GM12864 (cell line): ENCODE measurements at regions not wholly inside any gene's neighbourhood (a gene's known extent, or its start where the extent isn't known, plus 50 kb on each side); places are given as distances from the start of the nearest gene placed in this dataset.

Experiments used
- DNase-seq: peaks from one replicate; pipeline ENCODE4 v3.0.0-alpha.2; 2011; ENCODE audit warnings: low read depth
- H3K4me3 ChIP-seq: 2 replicates; pipeline ENCODE4 v1.5.1; 2011; ENCODE audit warnings: mild to moderate bottlenecking, low read depth, low read length, control low read depth
- CTCF ChIP-seq: IDR thresholded peaks from 2 replicates; pipeline ENCODE4 v1.5.1; 2011; ENCODE audit warnings: low read depth, mild to moderate bottlenecking, moderate library complexity, low read length, control low read depth, inconsistent platforms; ENCODE audit errors: missing control alignments

- DNase-seq, result no peak
- no peak overlapping the region for H3K4me3 ChIP-seq
- no peak for TF ChIP-seq CTCF
Measured at GRCh38 chr2:19020144-19021099, 338.0 kb downstream of the OSR1 start.

GRCh38 chr2:19009510-19009909, 348.9 kb downstream of the OSR1 start:
- H3K4me3 ChIP-seq, result no peak overlapping the region
- no peak for DNase-seq
- no peak for TF ChIP-seq CTCF

- no peak for DNase-seq
- H3K4me3 ChIP-seq, result no peak overlapping the region
- TF ChIP-seq CTCF, result no peak
Measured at GRCh38 chr2:19003554-19003953, 354.9 kb downstream of the OSR1 start.

- no peak overlapping the region for H3K4me3 ChIP-seq
- TF ChIP-seq CTCF, result no peak
- DNase-seq, result no peak
Measured at GRCh38 chr2:19000776-19001175, 357.6 kb downstream of the OSR1 start.

- H3K4me3 ChIP-seq, result no peak overlapping the region
- TF ChIP-seq CTCF, result no peak
- DNase-seq, result no peak
Measured at GRCh38 chr2:18999198-18999597, 359.2 kb downstream of the OSR1 start.

DNA sequence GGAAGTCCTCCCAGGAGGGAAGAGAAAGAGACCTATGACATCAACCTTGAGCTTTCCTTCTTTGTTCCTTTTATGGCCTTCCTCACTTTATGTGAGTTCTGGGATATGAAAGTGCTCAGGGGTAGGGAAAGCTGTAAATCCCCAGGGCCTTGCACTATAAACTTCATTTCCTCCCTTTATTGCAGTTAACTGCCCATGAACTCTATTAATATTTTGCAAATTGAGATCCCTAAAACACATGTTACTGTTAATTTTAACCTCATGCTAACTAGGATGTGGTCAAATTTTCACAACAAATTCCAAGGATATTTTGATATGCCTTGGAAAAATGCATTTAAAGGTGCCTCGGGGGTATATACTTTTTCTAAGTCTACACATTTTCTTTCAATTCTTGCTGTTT, 359.9 kb downstream of the OSR1 start:
- no peak for TF ChIP-seq CTCF
- DNase-seq, result no peak
- no peak overlapping the region for H3K4me3 ChIP-seq
